C1 segment of cervical spinal cord (tissue), 14 donors: ENCODE measurements at regions not wholly inside any gene's neighbourhood (a gene's known extent, or its start where the extent isn't known, plus 50 kb on each side); places are given as distances from the start of the nearest gene placed in this dataset.

Source experiments
- DNase-seq, 14 donors: peaks; one replicate each; lab custom pipeline; 2025; lab: John Stamatoyannopoulos, UW

DNA sequence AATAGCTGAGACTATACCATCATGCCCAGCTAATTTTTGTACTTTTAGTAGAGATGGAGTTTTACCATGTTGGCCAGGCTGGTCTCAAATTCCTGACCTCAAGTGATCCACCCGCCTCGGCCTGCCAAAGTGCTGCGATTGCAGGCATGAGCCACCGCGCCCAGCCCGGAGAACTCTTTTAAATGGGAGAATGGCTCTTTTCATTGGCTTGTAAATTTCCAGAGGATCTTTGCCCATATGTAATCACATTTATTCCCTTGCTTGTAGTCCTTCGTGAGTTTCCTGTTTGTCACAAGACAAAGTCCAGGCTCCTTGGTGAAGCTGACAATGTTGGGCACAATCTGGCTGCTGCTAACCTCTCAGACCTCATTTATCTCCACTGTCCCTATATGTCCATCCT is 135.1 kb downstream of the CEP57L1 start:
- DNase-seq: no peak

DNA sequence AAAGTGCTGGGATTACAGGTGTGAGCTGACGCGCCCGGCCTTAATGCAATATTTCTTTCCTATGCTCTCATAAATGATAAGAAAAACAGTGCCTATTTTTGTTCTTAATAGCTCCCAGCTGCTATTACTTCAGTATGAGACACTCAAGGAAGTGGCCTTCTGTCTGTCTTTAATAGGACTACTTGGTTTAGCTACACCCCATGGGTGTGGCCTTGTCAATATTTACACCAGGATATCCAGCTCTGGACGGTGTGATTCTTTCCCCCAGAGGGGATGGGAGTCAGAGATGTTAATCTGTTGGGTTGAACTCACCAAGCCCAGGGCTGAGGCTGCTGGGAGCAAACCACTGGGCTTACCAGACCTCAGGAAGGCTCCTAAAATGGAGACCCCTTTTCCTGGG is 134.2 kb downstream of the CEP57L1 start:
- DNase-seq: no peak

DNA sequence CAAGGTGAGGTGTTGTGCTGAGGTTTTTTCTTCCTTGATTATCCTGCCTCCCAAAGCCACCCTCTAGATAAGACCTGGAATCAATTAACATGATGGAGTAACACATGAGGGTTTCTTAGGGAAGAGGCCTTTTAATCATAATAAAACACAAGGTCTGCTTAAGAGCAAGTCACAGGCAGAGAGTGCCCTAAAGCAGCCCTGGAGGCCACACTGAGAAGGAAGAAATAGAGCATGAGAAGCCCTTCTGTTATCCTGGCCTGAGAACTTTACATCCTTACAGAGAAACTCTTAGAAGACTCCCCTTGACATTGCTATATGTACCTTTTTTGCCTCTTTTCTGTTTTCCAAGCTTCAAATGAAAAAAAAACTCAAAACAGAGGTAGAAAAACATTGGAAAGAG is 132.3 kb downstream of the CEP57L1 start:
- no peak for DNase-seq

DNA sequence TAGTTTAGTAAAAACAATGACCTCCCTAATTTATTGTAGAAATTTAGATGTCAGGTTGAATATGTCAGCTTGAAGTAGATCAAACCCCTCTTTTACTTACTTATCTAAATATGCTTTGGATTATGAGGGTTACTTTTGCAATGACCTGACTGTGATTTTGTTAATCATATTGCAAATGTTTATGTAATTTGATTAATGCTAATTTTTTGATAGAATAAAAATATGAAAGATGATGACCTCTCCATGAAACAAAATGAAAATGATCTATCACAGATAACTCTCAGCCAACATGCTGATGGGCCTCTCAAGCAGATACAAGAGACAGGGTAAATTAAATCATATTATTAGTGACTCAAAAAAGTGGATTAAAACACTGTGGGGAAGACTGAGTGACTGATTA is 131.0 kb downstream of the CEP57L1 start:
- no peak for DNase-seq

DNA sequence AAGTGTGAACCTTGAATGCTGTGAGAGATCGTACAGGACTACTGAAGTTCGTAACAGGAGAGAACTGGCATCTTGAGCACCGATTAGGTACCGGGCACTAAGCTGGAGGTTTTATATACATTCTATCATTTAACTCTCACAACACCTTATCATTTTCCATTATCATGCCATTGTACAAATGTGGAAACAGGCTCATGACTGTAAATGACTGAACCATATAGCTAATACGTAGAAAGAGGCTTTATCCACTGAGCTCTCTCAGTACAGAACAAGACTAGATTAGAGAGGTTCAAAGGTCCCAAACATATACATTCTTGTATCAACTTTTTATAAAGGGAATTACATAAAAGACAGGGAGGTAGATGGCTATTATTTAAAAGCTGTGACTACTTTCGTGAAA is 130.6 kb downstream of the CEP57L1 start:
- no peak for DNase-seq

DNA sequence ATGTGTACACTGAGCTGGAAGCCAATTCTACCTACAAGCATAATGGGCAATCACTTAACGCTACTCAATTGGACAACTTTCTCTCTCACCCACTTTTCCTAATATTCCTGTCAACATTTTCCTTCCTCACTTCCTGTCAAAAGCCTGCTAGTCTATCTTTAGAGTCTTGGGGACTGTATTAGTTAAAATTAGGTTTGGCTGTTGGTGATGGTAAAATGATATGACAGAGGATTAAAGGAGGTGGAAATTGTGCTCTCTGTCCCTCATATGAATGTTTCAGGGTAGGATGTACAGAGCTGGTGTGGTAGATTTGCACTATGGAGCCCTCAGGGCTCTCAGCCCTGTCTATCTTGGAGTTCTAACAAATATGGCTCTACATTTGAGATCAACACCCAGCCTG is 129.7 kb downstream of the CEP57L1 start:
- DNase-seq: no peak

DNA sequence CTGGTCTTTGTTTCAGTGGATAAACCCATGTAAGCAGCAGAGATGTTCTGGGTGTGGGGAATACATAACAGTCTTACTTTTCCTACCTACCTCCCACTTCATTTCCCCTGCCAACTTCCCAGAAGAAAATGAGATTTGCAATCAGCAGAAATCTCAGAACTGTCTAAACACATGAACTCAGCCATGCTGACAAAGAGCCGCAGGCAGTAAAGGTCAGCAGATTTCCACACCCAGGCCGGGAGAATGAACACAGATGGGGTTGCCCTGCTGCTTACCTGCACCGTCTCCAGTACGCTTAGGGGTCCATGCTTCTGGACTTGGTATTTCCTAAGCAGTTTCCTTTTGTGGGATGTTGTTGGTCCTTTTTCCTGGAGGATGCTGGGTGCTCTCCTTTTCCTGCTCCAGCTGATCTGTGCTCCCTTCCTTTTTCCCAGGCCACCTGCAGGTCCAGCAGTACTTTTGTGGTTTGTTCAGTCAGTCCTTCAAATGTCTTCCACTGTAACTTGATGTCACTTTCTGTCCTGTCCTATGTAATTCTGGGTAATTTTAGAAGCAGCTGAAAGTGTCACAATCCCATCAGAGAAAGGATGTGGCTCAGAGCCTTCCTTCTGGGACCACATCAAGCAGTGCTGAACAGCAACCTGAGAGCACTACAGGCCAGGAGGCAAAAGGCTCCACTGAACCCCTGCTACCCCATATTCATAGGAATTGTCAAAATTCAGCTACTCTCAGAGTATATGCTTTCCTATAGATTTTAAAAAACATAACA is 129.0 kb downstream of the CEP57L1 start:
- no peak for DNase-seq

DNA sequence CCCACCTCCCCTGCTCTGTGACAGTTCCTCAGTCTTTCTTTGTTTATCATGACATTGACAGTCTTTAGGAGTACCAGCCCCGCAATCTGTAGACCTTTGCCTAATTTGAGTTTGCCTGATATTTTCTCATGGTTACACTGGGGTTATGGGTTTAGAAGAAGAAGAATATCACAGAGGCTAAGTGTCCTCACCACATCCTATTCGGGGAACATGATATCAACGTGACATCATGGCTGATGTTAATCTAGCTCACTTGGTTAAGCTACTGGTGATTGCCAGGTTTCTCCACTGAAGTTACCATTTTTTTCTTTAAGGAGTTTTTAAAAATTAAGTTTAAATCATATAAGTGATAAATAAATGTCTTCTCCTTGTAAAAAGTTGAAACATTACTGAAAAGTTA is 127.5 kb downstream of the CEP57L1 start:
- no peak for DNase-seq

DNA sequence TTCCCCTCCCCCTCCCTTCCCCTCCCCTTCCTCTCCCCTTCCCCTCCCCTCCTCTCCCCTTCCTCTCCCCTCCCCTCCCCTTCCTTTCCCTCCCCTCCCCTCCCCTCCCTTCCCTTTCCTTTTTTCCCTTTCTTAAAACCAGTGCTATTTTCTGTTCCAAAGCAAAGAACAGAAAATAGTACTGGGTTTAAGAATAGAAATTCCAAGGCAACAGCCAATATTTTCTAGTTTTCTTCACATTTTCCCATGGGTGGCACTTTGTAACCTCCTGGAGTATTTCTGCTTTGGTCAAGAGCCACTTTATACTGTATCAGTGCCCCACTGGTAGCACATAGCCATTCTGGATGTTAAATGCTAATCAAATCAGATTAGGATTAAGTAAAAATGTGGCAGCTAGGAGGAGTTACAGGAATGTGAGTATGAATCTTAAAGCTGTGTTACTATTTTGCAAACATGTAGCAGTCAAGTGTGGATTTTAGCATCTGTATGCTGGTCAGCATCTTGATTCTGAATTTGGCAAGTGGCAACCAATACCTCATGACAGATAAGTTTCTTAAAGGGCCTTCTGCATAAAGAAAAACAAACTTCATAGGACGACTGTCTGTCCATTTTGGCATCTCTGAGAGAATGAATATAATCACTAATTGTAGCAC is 126.4 kb downstream of the CEP57L1 start:
- no peak for DNase-seq
